SK-N-SH (cell line): ENCODE measurements at regions not wholly inside any gene's neighbourhood (a gene's known extent, or its start where the extent isn't known, plus 50 kb on each side); places are given as distances from the start of the nearest gene placed in this dataset.

Experiments used
- CTCF ChIP-seq: fragments of 200-600 bp; sonication (generic); IDR thresholded peaks from 2 replicates; pipeline ENCODE4 v1.6.1; 2017; ENCODE audit warnings: antibody characterized with exemption, mild to moderate bottlenecking, moderate library complexity
- ELF1 ChIP-seq: IDR thresholded peaks from 2 replicates; pipeline ENCODE4 v1.4.0; 2012
- EP300 ChIP-seq, 2 experiments: IDR thresholded peaks; 2 replicates each; pipeline versions ENCODE4 v1.4.0 to v1.6.1; 2012; ENCODE audit warnings: borderline replicate concordance in 1 of 2, low read depth in 1 of 2, low read length in 1 of 2
- GABPA ChIP-seq: IDR thresholded peaks from 2 replicates; pipeline ENCODE4 v1.4.0; 2012; ENCODE audit warnings: low read depth, mild to moderate bottlenecking
- JUND ChIP-seq: IDR thresholded peaks from 2 replicates; pipeline ENCODE4 v1.4.0; 2012
- MAX ChIP-seq: IDR thresholded peaks from 2 replicates; pipeline ENCODE4 v1.4.0; 2012; ENCODE audit warnings: low read depth
- NFIC ChIP-seq: IDR thresholded peaks from 2 replicates; pipeline ENCODE4 v1.4.0; 2012; ENCODE audit warnings: borderline replicate concordance
- PBX3 ChIP-seq: IDR thresholded peaks from 2 replicates; pipeline ENCODE4; 2012
- RAD21 ChIP-seq: IDR thresholded peaks from 2 replicates; pipeline ENCODE4 v1.6.1; 2012; ENCODE audit warnings: mild to moderate bottlenecking, low read length
- RXRA ChIP-seq: IDR thresholded peaks from 2 replicates; pipeline ENCODE4 v1.4.0; 2012; ENCODE audit warnings: low read depth, mild to moderate bottlenecking, borderline replicate concordance
- SMC3 ChIP-seq: IDR thresholded peaks from 2 replicates; pipeline ENCODE4 v1.6.1; 2012; ENCODE audit warnings: low read depth, low read length, improper control_type of control experiment
- TAF1 ChIP-seq: IDR thresholded peaks from 2 replicates; pipeline ENCODE4 v1.6.1; 2012; ENCODE audit warnings: low read depth, mild to moderate bottlenecking, low read length, moderate library complexity, borderline replicate concordance

GRCh38 chr11:33577204-33577603, 123.4 kb downstream of the C11orf91 start:
- no peak for TF ChIP-seq NFIC
- no peak for TF ChIP-seq EP300 (IDR thresholded peaks at IDR 0.05; ENCODE audit: borderline replicate concordance in 1 of 2, low read depth in 1 of 2, low read length in 1 of 2)
- TF ChIP-seq TAF1: no peak
- TF ChIP-seq RXRA: no peak
- no peak for TF ChIP-seq GABPA
- TF ChIP-seq CTCF: no peak
- no peak for TF ChIP-seq ELF1
- no peak for TF ChIP-seq JUND
- TF ChIP-seq RAD21: no peak
- TF ChIP-seq PBX3: no peak
- no peak for TF ChIP-seq SMC3
- TF ChIP-seq MAX: no peak
